CD4-positive, alpha-beta memory T cell (primary cell): ENCODE measurements at regions not wholly inside any gene's neighbourhood (a gene's known extent, or its start where the extent isn't known, plus 50 kb on each side); places are given as distances from the start of the nearest gene placed in this dataset.

Experiments
- CTCF ChIA-PET: fragments of 350-600 bp; sonication (Branson Sonifier 250); formaldehyde crosslinking; loops from one replicate; lab custom pipeline; 2021; ENCODE audit warnings: inconsistent platforms; ENCODE audit not compliant: partially characterized antibody; lab: Charles Lee
- POLR2A ChIA-PET: fragments of 350-600 bp; sonication (Branson Sonifier 250); formaldehyde crosslinking; loops from one replicate; lab custom pipeline; 2021; ENCODE audit not compliant: partially characterized antibody; lab: Charles Lee
- DNase-seq, 5 donors: peaks; one replicate each; pipeline versions ENCODE4 v3.0.0 to v3.0.0-alpha.2; 2020 to 2022; ENCODE audit warnings: mixed read lengths in 1 of 5
- H3K27ac ChIP-seq: one replicate; pipeline ENCODE4 v1.7.0; 2013; ENCODE audit warnings: low read depth, low read length
- H3K27me3 ChIP-seq: 2 replicates; pipeline ENCODE4 v1.7.0; 2013; ENCODE audit warnings: mild to moderate bottlenecking, low read length, moderate library complexity; ENCODE audit not compliant: insufficient read depth
- H3K36me3 ChIP-seq: 2 replicates; pipeline ENCODE4 v1.7.0; 2013; ENCODE audit warnings: mild to moderate bottlenecking, low read length, moderate library complexity; ENCODE audit not compliant: insufficient read depth
- H3K4me1 ChIP-seq: 2 replicates; pipeline ENCODE4 v1.7.0; 2013; ENCODE audit warnings: mild to moderate bottlenecking, low read length, moderate library complexity; ENCODE audit not compliant: insufficient read depth
- H3K4me3 ChIP-seq, 2 donors: one replicate each; pipeline ENCODE4 v1.7.0; 2013; ENCODE audit warnings: low read length in 2 of 2, mild to moderate bottlenecking in 1 of 2
- H3K9me3 ChIP-seq, 2 donors: one replicate each; pipeline ENCODE4 v1.7.0; 2013; ENCODE audit warnings: low read length in 2 of 2, control low read depth in 1 of 2; ENCODE audit not compliant: control insufficient read depth in 1 of 2
- H3K27ac Mint-ChIP-seq, 7 donors: one replicate each; pipeline ENCODE4 v1.8.0; 2020 to 2021; ENCODE audit warnings: mixed read lengths in 7 of 7, mild to moderate bottlenecking in 6 of 7, inconsistent platforms in 3 of 7, moderate library complexity in 3 of 7
- H3K27me3 Mint-ChIP-seq, 2 donors: one replicate each; pipeline ENCODE4 v1.8.0; 2020 to 2021; ENCODE audit warnings: mixed read lengths in 2 of 2
- H3K36me3 Mint-ChIP-seq, 2 donors: one replicate each; pipeline ENCODE4 v1.8.0; 2020 to 2021; ENCODE audit warnings: mixed read lengths in 2 of 2, inconsistent platforms in 1 of 2, mild to moderate bottlenecking in 1 of 2
- H3K4me1 Mint-ChIP-seq, 4 donors: one replicate each; pipeline ENCODE4 v1.8.0; 2020 to 2021; ENCODE audit warnings: mixed read lengths in 4 of 4, mild to moderate bottlenecking in 1 of 4
- H3K4me3 Mint-ChIP-seq, 8 donors: one replicate each; pipeline ENCODE4 v1.8.0; 2020 to 2021; ENCODE audit warnings: mixed read lengths in 8 of 8, mild to moderate bottlenecking in 7 of 8, moderate library complexity in 6 of 8, inconsistent platforms in 3 of 8
- H3K9me3 Mint-ChIP-seq, 8 donors: one replicate each; pipeline ENCODE4 v1.8.0; 2020 to 2021; ENCODE audit warnings: mixed read lengths in 8 of 8, mild to moderate bottlenecking in 5 of 8, inconsistent platforms in 3 of 8, moderate library complexity in 1 of 8
- intact Hi-C: fragments of 100-400 bp; cut with micrococcal nuclease; formaldehyde crosslinking; loops from one replicate; pipeline ENCODE4 v1.15.1; 2023

DNA sequence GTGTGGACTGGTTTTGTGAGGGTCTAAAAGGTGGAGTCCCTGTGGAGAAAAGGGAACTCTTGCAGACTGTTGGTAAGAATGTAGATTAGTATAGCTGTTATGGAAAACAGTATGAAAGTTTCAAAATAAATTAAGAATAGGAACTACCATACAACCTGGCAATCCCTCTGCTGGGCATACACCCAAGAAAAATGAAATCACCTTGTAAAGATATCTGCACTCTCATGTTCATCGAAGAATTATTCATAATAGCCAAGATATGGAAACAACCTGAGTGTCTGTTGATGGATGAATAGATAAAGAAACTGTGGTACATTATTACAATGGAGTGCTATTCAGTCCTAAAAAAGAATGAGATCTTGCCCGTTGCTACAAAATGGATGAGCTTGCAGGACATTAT, 109.6 kb downstream of the TBX19 start:
- H3K4me1 Mint-ChIP-seq = peaks cover 16 to 50% (median 34%) of the 10 kb centered on the region in 4 donors
- ChIA-PET POLR2A (interaction anchor here (2.8 kb wide), 1 partner anchor 18 kb away, joined by 14 read pairs; no protein-coding TSS in a partner anchor), CTCF (interaction anchor here (1.2 to 5.9 kb wide), 5 partner anchors 12 to 50 kb away, joined by 3 to 35 read pairs (median 4); no protein-coding TSS in a partner anchor)
- H3K27me3 Mint-ChIP-seq = peaks cover 2 to 4% of the 10 kb centered on the region in 2 donors
- Histone ChIP-seq H3K4me1 (peaks cover 28% of the 10 kb centered on the region), H3K27ac (no peak overlapping the region), H3K27me3 (no peaks in the 10 kb centered on the region), H3K4me3 (no peak overlapping the region), H3K36me3 (no peaks in the 10 kb centered on the region), H3K9me3 (no peaks in the 10 kb centered on the region)
- H3K36me3 Mint-ChIP-seq = no peaks in the 10 kb centered on the region
- intact Hi-C loops = no loop called here
- H3K4me3 Mint-ChIP-seq = no peak overlapping the region
- DNase-seq = no peak
- no peaks in the 10 kb centered on the region for H3K9me3 Mint-ChIP-seq
- peak overlapping the region in 2 of 7 donors; percentile 10 to 19 for H3K27ac Mint-ChIP-seq

DNA sequence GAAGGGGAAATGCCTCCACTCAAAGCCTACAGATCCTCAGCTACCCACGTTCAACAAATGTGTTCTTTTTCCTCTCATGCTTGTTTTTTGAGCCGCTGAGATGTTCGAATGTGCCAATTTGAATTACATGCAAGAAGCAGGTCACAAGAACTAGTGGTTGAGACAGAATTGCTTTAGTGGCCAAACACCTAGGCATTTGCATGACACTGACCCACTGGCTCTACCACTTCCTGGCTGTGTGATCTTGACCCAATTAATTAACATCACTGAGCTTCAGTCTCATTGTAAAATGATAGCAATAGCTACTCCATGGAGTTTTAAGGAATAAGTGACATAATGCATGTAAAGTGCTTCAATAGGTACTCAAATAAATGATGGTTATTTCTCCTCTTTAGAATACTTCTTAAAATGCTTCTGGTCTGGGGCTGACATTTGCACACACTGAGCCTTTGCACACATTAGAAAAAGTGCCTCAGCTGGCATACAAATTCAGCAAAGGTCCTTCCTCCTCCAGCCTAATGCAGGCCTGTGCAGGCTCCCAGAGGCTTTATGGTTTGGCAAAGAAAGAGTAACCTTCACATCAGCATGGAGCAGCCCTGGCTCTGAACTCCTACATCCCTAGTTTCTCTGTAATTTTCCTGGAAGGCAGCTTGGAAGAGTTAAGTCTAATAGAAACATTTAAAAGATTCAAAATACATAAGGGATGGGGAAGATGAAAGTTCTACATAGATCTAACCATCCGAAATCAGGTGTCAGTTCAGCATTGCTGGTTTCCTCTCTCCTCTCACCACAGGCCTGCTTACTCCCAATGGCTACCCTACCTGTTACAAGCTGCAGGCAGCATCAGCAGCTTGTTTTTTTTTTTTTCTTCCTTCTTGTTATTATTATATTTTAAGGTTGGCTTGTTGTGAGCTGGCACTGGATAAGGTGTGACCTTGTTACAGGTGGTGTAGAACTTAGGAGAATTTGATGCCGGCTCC, 107.4 kb downstream of the TBX19 start:
- no peaks in the 10 kb centered on the region for H3K36me3 Mint-ChIP-seq
- DNase-seq = peak in 2 of 5 donors; percentile 31 to 43
- Histone ChIP-seq H3K9me3 (no peaks in the 10 kb centered on the region), H3K27ac (no peak overlapping the region), H3K27me3 (no peaks in the 10 kb centered on the region), H3K36me3 (no peaks in the 10 kb centered on the region), H3K4me1 (peaks cover 25% of the 10 kb centered on the region), H3K4me3 (peak overlapping the region in 1 of 2 donors; percentile 41)
- peaks cover 16 to 44% (median 33%) of the 10 kb centered on the region in 4 donors for H3K4me1 Mint-ChIP-seq
- no peaks in the 10 kb centered on the region for H3K9me3 Mint-ChIP-seq
- peak overlapping the region in 6 of 7 donors; percentile 84 to 98 (median 94) for H3K27ac Mint-ChIP-seq
- ChIA-PET CTCF (interaction anchor here (0.9 to 5.9 kb wide), 9 partner anchors 13 to 960 kb away, joined by 3 to 35 read pairs (median 6); no protein-coding TSS in a partner anchor), POLR2A (interaction anchor here (0.7 to 3.8 kb wide), 12 partner anchors 9 to 52 kb away, joined by 3 to 23 read pairs (median 4); no protein-coding TSS in a partner anchor)
- H3K27me3 Mint-ChIP-seq = peaks cover 2 to 4% of the 10 kb centered on the region in 2 donors
- H3K4me3 Mint-ChIP-seq = peak overlapping the region in 6 of 8 donors; percentile 1 to 47 (median 14)
- intact Hi-C loops = loop anchor here (5.0 kb wide), 1 partner anchor 34 kb away; no protein-coding TSS in a partner anchor

DNA sequence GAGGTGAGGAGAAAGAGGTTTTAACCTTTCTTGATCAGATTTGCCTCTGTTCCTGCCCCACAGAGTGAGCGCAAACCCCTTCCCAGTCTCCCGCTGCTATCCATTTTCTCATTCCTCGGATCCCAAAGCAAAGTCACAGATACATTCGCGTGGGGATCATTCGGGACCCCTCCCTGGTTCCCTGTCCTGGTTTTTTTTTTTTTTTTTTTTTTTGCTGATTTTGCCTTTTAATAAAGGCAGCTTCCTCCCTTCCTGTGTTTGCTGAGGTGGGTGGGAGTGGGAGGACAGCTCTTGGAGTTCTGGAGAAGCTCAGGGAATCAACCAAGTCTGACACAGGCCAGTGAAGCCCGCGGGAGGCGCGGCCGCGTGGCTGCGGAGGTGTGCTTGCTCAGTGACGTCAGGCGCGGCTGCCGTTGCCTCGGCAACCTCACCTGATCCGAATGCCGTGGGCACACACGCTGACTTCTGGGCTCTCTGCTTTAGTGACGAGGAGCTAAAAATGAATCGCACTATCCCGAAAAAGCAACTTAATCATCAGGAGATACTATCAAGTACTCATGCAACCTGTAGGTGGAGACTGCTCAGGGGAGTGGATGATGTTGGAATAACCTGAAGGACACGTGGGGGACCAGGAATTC, 106.4 kb downstream of the TBX19 start:
- H3K4me3 ChIP-seq = peak overlapping the region in 1 of 2 donors; percentile 41
- H3K9me3 Mint-ChIP-seq = no peaks in the 10 kb centered on the region
- peaks cover 11 to 35% (median 25%) of the 10 kb centered on the region in 4 donors for H3K4me1 Mint-ChIP-seq
- H3K4me3 Mint-ChIP-seq = peak overlapping the region; percentile 59 to 87 (median 71)
- peak overlapping the region; percentile 84 to 98 (median 94) for H3K27ac Mint-ChIP-seq
- no peaks in the 10 kb centered on the region for H3K27me3 ChIP-seq
- no peaks in the 10 kb centered on the region for H3K9me3 ChIP-seq
- H3K36me3 Mint-ChIP-seq = no peaks in the 10 kb centered on the region
- intact Hi-C loops = loop anchor here (5.0 kb wide), 1 partner anchor 35 kb away; no protein-coding TSS in a partner anchor
- H3K27ac ChIP-seq = no peak overlapping the region
- POLR2A ChIA-PET = interaction anchor here (0.6 to 3.8 kb wide), 12 partner anchors 19 to 81 kb away, joined by 3 to 23 read pairs (median 4); no protein-coding TSS in a partner anchor
- peaks cover 18% of the 10 kb centered on the region for H3K4me1 ChIP-seq
- peaks cover 0 to 2% of the 10 kb centered on the region in 2 donors for H3K27me3 Mint-ChIP-seq
- H3K36me3 ChIP-seq = no peaks in the 10 kb centered on the region
- DNase-seq = peak; percentile 73 to 85 (median 77)
- CTCF ChIA-PET = interaction anchor here (0.7 to 5.9 kb wide), 9 partner anchors 14 to 194 kb away, joined by 3 to 35 read pairs (median 6); no protein-coding TSS in a partner anchor

DNA sequence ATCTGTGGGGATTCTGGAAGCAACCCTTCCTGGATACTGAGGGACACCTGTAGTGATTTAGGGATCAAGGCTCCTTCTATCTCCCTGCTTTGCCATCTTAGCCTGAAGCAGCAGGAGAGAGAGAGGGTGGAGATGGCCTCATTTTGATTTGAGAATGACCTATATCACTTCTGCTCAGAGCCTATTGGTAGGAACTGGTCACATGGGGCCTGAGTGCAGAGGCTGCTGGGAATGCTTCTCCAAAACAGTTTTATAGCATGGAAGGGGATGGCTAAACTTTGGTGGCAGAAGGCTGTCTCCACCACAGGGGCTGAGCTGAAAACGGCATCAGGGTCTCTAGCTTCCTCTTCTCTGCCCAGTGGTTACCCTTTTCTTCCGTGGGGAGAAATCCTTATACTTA, 105.8 kb downstream of the TBX19 start:
- intact Hi-C loops = loop anchor here (5.0 kb wide), 1 partner anchor 36 kb away; no protein-coding TSS in a partner anchor
- Histone ChIP-seq H3K4me1 (peaks cover 18% of the 10 kb centered on the region), H3K27me3 (no peaks in the 10 kb centered on the region), H3K9me3 (no peaks in the 10 kb centered on the region), H3K4me3 (no peak overlapping the region), H3K36me3 (no peaks in the 10 kb centered on the region), H3K27ac (no peak overlapping the region)
- POLR2A ChIA-PET = interaction anchor here (0.6 to 3.8 kb wide), 6 partner anchors 21 to 82 kb away, joined by 3 to 23 read pairs (median 3); no protein-coding TSS in a partner anchor
- no peak for DNase-seq
- H3K4me3 Mint-ChIP-seq = peak overlapping the region in 3 of 8 donors; percentile 28 to 87 (median 69)
- H3K4me1 Mint-ChIP-seq = peaks cover 11 to 32% (median 24%) of the 10 kb centered on the region in 4 donors
- peak overlapping the region in 4 of 7 donors; percentile 14 to 98 (median 96) for H3K27ac Mint-ChIP-seq
- H3K36me3 Mint-ChIP-seq = no peaks in the 10 kb centered on the region
- no peaks in the 10 kb centered on the region for H3K9me3 Mint-ChIP-seq
- peaks cover 0 to 2% of the 10 kb centered on the region in 2 donors for H3K27me3 Mint-ChIP-seq
- CTCF ChIA-PET = interaction anchor here (1.4 to 5.9 kb wide), 3 partner anchors 41 to 54 kb away, joined by 6 to 35 read pairs (median 32); no protein-coding TSS in a partner anchor

DNA sequence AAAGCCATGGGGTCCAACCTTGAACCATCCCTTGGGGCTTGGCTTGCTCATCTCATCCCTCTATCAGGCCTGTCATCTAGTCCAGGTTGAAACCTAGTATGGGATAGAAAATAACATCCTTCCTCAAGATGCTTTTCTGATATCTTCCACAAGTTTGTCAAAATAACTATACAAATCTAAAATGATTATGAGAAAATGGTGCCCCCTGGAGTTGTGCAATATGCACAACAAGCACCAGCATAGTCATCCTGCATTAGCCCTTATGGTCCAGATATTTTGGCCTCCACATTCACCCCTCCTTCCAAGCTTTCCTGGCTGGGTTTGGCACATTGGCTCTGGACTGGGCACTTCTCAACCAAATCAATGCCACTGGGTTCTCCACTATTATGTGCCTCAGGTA, 101.2 kb downstream of the TBX19 start:
- no peaks in the 10 kb centered on the region for H3K27me3 ChIP-seq
- no peak for DNase-seq
- H3K4me3 Mint-ChIP-seq = no peak overlapping the region
- H3K4me1 Mint-ChIP-seq = peaks cover under 1 to 4% (median 1%) of the 10 kb centered on the region in 4 donors
- peaks cover 3% of the 10 kb centered on the region for H3K4me1 ChIP-seq
- intact Hi-C loops = no loop called here
- CTCF ChIA-PET = interaction anchor here (1.4 to 4.1 kb wide), 3 partner anchors 16 to 60 kb away, joined by 3 to 20 read pairs (median 9); no protein-coding TSS in a partner anchor
- POLR2A ChIA-PET = no interaction called here
- H3K36me3 Mint-ChIP-seq = no peaks in the 10 kb centered on the region
- H3K9me3 ChIP-seq = no peaks in the 10 kb centered on the region
- H3K27me3 Mint-ChIP-seq = peaks cover 0 to 2% of the 10 kb centered on the region in 2 donors
- H3K27ac ChIP-seq = no peak overlapping the region
- no peak overlapping the region for H3K27ac Mint-ChIP-seq
- H3K4me3 ChIP-seq = no peak overlapping the region
- H3K9me3 Mint-ChIP-seq = peaks cover 0 to 2% (median 0%) of the 10 kb centered on the region in 8 donors
- no peaks in the 10 kb centered on the region for H3K36me3 ChIP-seq

DNA sequence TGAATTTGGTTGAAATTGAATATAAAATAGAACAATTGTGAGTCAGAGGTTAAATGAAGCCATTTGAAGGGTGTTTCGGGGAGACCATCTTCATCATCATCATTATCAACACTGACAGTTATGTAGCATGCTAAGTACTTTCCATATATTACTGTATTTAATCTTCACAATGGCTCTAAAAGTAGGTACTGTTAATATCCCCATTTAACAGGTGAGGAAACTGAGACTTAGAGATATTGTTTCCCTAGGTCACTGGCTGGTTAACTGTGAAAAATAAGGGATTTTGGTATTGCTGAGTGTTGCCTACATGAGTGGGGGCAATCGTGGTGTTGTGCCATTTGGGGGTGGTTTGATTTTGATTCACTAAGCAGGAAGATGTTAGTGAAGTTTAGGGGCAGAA, 100.3 kb downstream of the TBX19 start:
- Histone ChIP-seq H3K4me1 (no peaks in the 10 kb centered on the region), H3K27me3 (no peaks in the 10 kb centered on the region), H3K36me3 (no peaks in the 10 kb centered on the region), H3K4me3 (no peak overlapping the region), H3K9me3 (no peaks in the 10 kb centered on the region), H3K27ac (no peak overlapping the region)
- Mint-ChIP-seq H3K4me3 (no peak overlapping the region), H3K27me3 (peaks cover 0 to 2% of the 10 kb centered on the region in 2 donors), H3K9me3 (peaks cover 0 to 2% (median 0%) of the 10 kb centered on the region in 8 donors), H3K27ac (peak overlapping the region in 1 of 7 donors; percentile 7), H3K36me3 (no peaks in the 10 kb centered on the region), H3K4me1 (no peaks in the 10 kb centered on the region)
- ChIA-PET POLR2A (no interaction called here), CTCF (interaction anchor here (1.4 to 4.1 kb wide), 3 partner anchors 15 to 61 kb away, joined by 3 to 20 read pairs (median 9); no protein-coding TSS in a partner anchor)
- no peak for DNase-seq
- intact Hi-C loops = no loop called here
